ELF-1 (cell line): ENCODE measurements at regions not wholly inside any gene's neighbourhood (a gene's known extent, or its start where the extent isn't known, plus 50 kb on each side); places are given as distances from the start of the nearest gene placed in this dataset.

Source experiments
- DNase-seq: peaks from one replicate; pipeline ENCODE4 v3.0.0-alpha.2; 2016; ENCODE audit warnings: low read depth, low spot score

DNA sequence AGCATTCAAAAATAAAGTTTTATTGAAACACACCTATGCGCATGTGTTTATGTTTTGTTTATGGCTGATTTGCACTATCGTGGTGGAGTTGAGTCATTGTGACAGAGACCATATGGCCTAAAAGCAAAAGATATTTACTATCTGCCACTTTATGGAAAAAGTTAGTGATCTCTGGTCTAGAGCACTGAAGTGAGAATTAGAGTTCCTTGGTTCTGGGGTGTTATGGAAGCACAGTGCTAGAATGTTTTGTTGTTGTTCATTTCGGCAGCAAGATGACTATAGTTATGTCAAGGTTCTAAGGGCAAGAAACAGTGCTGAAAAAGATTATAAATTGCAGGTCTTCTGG lies 416.5 kb downstream of the SLC4A3 start:
- DNase-seq, result no peak

DNA sequence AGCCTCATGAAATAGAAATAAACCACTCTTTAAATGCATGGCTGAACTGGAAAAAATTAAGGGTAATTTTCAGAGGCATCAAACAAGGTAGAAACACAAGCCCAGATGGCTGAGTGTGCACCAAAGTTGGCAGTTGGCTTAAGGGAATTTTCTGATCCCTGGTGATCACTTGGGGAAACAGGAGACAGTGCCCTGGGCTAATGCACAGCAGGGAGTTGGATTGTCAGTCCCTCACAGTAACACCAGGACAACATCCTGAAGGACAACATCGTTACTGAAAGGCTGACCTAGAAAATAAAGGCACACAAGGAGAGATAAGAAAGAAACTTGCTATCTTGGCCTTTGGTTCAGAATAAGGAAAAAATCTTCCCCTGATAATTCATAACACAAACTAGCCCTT lies 417.0 kb downstream of the SLC4A3 start:
- DNase-seq, result peak; percentile 78

GRCh38 chr2:220046507-220046906 lies 419.1 kb downstream of the SLC4A3 start:
- DNase-seq, result no peak

DNA sequence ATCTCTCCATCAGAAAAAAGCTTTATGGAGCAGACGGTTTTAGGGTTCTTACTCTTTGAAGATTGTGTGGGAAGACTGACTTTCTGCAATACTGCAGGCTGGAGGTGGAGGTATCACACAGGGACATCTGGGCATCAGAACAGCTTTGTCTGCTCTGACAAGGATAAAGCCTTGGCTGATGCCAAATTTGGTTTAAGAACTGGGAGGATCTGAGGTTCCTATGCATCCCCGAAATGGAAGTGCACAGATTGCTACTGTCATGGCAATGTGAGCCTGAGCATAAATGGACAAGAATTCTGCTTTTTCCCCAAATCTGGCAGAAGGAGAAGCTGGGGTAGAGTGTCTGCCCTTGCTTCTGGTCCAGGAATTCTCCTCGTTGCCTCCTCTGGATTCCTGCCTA lies 424.3 kb downstream of the SLC4A3 start:
- no peak for DNase-seq

- DNase-seq, result no peak
Observed at GRCh38 chr2:220053919-220054318, 426.5 kb downstream of the SLC4A3 start.

DNA sequence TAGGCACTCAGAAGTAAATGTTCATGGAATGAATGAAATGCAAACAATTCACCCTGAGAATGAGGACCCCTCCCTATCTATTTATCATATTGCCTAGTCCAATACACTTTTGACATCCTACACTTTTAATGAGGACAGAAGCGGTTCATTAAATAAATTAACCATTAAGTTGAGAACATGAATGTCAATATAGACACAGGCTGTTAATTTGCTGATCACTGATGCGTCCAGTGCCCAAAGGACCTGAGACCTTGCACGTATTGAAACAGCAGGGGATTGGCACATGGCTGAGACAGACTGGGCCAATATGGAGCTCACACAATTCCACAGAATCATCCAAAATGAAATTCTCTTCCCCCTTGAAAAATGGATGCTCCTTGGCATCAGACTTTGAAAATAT lies 430.0 kb downstream of the SLC4A3 start:
- DNase-seq, result no peak

GRCh38 chr2:220057916-220058315 lies 430.5 kb downstream of the SLC4A3 start:
- DNase-seq, result no peak

- no peak for DNase-seq
Observed at GRCh38 chr2:220064111-220065030, 436.9 kb downstream of the SLC4A3 start.

DNA sequence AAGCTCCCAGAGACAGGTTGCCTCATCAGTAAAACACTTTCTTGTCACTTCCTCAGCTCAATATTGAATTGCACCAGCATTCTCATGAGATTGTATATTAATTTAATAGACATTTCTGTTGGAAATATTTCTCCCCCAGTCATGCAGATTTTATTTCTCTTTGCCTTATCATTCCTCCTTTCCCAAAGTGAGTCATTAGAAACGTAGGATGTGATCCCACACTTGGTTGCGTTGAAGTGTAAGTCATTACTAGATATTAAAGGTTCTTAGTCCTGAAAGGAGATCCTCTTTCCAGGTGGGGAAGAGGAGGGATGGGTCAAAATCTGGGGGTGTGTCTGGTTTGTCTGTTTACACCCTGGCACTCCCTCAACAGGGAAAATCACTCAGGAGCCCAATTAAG lies 438.2 kb downstream of the SLC4A3 start:
- DNase-seq, result no peak

DNA sequence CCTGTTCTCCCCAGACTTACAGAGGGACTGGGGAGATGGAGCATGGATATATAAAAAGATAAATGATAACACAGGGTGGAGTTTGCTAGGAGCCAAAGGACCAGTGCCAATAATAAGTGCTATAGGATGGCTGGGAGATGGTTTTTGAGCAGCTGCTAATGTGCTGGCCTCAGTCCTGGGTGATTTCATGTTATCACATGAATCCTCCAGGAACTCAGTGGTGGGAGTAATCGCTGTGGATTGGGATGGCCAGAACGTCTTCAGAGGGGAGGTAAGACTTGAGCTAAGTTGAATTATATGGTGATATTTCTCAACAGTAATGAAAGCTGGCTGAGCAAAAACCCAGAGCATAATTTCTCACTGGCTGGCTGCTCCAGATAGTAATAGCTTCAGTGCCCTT lies 441.4 kb downstream of the SLC4A3 start:
- no peak for DNase-seq

GRCh38 chr2:220070349-220070748 lies 442.9 kb downstream of the SLC4A3 start:
- no peak for DNase-seq

- no peak for DNase-seq
Observed at GRCh38 chr2:220071696-220072095, 444.3 kb downstream of the SLC4A3 start.

GRCh38 chr2:220072669-220073220 lies 445.3 kb downstream of the SLC4A3 start:
- DNase-seq, result no peak

- DNase-seq, result no peak
Observed at GRCh38 chr2:220075835-220076234, 448.4 kb downstream of the SLC4A3 start.

- peak; percentile 37 for DNase-seq
Observed at GRCh38 chr2:220076734-220077133, 449.3 kb downstream of the SLC4A3 start.

- DNase-seq, result no peak
Observed at GRCh38 chr2:220077488-220077887, 450.1 kb downstream of the SLC4A3 start.

GRCh38 chr2:220078439-220078838 lies 451.0 kb downstream of the SLC4A3 start:
- no peak for DNase-seq

DNA sequence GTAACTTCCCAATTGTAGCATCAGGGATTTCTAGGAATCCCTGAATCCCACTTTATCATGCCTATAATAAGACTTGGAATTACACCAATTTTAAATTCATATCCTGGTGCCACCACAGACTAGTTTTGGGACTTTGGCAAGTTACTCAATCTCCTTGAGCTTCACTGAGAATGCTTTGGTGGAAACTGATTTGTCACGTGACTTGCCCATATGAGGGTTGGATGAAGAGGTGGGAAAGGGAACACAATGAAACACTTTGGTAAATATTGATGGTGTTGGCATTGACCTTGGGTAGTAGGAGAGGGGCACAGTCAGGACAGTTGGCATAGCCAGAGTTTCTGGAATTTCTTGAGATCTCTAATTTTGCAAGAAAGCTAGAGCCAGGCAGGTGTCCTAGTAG lies 452.2 kb downstream of the SLC4A3 start:
- DNase-seq, result no peak

GRCh38 chr2:220081171-220081570 lies 453.7 kb downstream of the SLC4A3 start:
- DNase-seq, result peak; percentile 54

DNA sequence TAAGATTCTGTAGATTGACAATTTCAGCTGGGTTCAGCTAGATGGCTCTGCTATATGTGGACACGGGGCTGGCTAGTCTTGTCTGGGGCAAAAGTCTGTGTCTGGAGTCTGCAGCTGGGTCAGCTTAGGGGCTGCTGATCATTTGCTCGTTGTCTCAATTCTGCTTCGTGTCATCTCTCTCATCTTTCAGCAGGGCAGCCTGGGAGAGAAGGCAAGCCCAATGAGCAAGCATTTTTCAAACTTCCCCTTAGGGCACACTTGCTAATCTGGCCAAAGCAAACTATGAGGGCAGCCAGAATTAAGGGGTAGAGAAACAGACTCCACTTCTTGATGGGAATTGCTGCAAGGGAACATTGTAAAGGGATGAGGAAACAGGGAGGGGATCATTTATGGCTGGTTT lies 462.6 kb downstream of the SLC4A3 start:
- peak; percentile 75 for DNase-seq

DNA sequence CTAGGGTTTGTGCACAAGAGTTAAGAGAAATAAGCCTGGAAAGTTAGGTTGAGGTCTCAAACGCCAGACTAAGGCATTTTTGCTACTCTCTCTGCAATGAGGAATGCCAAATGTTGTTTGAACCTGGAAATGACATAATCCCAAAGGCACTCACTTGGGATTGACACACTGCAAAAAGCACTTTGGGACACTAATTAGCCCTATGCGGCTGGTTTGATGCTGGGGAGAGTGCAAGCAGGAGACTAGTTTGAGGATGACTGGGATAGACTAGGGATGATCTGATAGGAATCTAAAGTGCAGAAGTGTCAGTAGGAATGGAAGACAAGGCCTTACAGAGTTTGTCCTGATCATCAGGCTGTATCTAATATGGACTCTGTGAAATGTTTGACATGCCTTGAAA lies 469.0 kb downstream of the SLC4A3 start:
- DNase-seq, result peak; percentile 27

DNA sequence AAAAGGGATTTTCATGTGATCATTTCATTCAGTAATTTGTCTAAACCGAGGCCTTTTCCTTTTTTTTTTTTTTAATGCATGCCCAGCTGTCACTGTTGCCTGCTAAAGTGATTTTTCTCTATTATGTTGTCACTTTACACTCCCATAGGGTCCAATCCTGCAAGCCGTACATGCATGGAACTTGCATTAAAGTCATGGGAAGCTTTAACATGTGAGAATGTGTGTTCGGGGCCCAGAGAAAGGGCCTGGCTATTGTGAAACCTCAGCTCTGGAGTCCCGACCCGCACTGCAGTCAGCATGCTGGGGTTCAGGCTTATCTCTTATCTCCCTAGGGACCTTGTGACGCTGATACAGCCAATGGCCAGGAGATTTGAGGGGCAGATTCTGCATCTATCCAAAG lies 474.6 kb downstream of the SLC4A3 start:
- DNase-seq, result no peak

- no peak for DNase-seq
Observed at GRCh38 chr2:220103596-220103995, 476.2 kb downstream of the SLC4A3 start.
